GM10248 (cell line): ENCODE measurements at regions not wholly inside any gene's neighbourhood (a gene's known extent, or its start where the extent isn't known, plus 50 kb on each side); places are given as distances from the start of the nearest gene placed in this dataset.

Experiments used
- CTCF ChIA-PET: fragments of 300-600 bp; sonication (Branson Sonifier 250); formaldehyde crosslinking; extraction: SDS; loops from one replicate; lab custom pipeline; 2021; ENCODE audit warnings: antibody characterized with exemption; lab: Yijun Ruan, JAX
- POLR2A ChIA-PET: fragments of 350-650 bp; sonication (Branson Sonifier 250); formaldehyde crosslinking; extraction: SDS; loops from one replicate; lab custom pipeline; 2020; ENCODE audit warnings: antibody characterized with exemption; lab: Yijun Ruan, JAX
- DNase-seq: peaks from one replicate; pipeline ENCODE4 v3.0.0; 2012; ENCODE audit errors: extremely low spot score
- TF ChIP-seq, protein P1 (sequence below): IDR thresholded peaks from 2 replicates; pipeline ENCODE4 v1.5.1; 2012; ENCODE audit warnings: mild to moderate bottlenecking, low read depth; ENCODE audit errors: extremely low read depth, missing control alignments, control extremely low read depth

DNA sequence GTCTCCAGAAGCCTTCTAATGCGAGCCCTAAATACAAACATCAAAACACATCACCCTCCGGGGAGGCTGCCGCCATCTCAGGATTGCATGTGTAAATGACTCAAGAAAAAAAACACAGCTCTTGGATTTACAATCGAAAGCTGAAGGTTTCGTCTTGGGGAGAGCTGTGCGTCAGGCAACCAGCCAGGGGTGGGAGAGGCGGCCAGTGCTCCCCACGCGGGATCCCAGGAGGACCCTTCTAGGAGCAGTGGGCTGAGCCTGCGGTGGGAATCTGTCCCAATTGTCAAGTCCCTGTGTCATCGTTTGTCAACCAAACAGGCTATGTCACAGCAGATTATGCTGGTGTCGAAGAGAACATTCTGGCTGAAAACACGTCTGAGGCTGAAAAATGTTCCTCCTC is 209.7 kb downstream of the ABCC12 start:
- ChIA-PET CTCF (interaction anchor here (1.1 to 1.5 kb wide), 2 partner anchors 15 to 109 kb away, joined by 3 read pairs; no protein-coding TSS in a partner anchor), POLR2A (no interaction called here)
- TF ChIP-seq, protein P1, sequence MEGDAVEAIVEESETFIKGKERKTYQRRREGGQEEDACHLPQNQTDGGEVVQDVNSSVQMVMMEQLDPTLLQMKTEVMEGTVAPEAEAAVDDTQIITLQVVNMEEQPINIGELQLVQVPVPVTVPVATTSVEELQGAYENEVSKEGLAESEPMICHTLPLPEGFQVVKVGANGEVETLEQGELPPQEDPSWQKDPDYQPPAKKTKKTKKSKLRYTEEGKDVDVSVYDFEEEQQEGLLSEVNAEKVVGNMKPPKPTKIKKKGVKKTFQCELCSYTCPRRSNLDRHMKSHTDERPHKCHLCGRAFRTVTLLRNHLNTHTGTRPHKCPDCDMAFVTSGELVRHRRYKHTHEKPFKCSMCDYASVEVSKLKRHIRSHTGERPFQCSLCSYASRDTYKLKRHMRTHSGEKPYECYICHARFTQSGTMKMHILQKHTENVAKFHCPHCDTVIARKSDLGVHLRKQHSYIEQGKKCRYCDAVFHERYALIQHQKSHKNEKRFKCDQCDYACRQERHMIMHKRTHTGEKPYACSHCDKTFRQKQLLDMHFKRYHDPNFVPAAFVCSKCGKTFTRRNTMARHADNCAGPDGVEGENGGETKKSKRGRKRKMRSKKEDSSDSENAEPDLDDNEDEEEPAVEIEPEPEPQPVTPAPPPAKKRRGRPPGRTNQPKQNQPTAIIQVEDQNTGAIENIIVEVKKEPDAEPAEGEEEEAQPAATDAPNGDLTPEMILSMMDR, result no peak
- DNase-seq, result no peak

DNA sequence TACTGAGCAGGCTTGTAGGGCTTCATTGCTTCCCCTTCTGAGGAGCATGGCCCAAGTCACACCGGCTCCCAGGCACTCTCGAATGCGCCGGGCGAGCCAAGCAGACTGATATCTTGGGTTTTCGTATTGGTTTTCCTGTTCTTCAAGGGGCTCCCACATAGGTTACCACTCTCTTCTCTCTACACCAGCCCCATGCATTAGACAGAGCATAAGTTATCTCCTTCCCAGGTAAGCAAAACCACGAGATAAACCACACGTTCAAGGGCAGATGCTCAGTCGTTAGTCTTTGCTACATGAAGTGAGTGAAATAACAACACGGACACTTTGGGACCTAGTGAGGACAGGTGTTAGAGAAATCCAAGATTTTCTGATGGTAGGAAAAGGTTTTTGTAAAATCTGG is 211.2 kb downstream of the ABCC12 start:
- TF ChIP-seq, protein P1, result no peak
- no peak for DNase-seq
- ChIA-PET POLR2A (no interaction called here), CTCF (no interaction called here)

DNA sequence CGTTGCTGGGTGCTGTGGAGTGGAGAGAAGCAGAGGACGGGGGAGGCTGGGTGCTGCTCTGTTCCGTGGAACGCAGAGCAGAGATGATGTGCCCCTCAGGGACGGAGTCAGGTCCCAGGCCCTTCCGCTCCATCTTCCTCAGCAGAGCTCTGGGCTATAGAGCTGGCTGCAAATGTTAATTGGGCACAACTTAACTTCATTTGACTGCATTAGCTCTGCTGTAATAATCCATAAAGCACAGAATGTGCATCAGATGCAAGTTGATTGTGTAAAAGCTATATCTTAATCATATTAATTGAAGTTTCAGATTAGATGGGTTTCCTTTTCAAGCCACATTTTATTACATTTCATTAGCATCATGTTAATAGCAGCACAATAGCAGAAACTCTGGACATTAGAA is 212.6 kb downstream of the ABCC12 start:
- ChIA-PET POLR2A (no interaction called here), CTCF (interaction anchor here (1.0 to 1.2 kb wide), 2 partner anchors 9 to 34 kb away, joined by 3 read pairs; no protein-coding TSS in a partner anchor)
- DNase-seq, result no peak
- TF ChIP-seq, protein P1, result no peak

DNA sequence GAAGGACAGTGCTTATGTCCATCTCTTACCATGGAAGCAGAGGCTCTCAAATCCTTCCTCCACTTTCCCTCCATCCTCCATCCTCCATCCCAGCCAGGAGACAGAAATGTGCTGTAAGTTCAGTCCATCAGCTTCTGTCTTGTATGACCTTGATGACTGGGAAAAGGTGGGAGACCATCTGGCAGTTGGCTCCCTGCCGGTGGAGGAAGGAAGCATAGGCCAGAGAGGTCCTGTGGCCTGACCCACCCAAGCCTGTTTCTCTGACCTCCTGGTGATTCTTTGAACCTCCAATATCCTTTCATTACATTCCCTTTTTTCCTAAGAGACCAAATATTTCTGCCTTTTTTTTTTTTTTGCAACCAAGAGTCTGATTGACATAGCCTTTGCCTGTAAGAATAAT is 215.3 kb downstream of the ABCC12 start:
- ChIA-PET POLR2A (no interaction called here), CTCF (no interaction called here)
- TF ChIP-seq, protein P1, result no peak
- no peak for DNase-seq

DNA sequence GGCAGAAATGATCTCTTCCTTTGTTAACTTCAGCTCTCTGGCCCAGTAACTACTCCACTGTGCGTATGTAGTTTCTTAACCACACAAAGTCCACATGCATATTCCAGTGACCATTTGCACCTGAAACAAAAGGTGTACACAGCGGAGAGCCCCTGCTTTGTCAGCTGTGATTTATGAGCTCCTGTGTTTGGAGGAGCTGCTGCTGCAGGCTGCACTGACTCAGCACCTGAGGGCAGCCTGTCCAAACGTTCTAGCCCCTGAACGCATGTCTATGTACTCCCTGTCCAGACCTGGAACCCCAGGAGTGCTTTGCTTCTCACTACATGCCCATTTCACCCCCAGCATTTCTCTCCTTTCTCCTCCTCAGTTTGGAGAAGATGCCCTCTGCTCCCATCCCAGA is 216.1 kb downstream of the ABCC12 start:
- no peak for DNase-seq
- CTCF ChIA-PET, result interaction anchor here (1.0 to 2.5 kb wide), 2 partner anchors 8 to 11 kb away, joined by 3 to 8 read pairs; no protein-coding TSS in a partner anchor

DNA sequence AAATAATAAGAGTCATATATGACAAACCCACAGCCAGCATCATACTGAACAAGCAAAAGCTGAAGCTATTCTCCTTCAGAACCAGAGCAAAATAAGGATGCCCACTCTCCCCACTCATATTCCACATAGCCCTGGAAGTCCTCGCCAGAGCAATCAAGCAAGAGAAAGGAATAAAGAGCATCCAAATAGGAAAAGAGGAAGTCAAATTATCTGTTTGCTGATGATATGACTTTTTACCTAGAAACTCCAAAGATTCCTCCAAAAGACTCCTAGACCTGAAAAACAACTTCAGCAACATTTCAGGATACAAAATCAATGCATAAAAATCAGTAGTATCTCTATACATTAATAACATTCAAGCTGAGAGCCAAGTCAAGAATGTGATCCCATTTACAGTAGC is 217.5 kb downstream of the ABCC12 start:
- DNase-seq, result no peak
- ChIA-PET CTCF (interaction anchor here (2.5 kb wide), 1 partner anchor 10 kb away, joined by 8 read pairs; no protein-coding TSS in a partner anchor), POLR2A (no interaction called here)
- TF ChIP-seq, protein P1, result no peak

More for the DNA sequence above, 216.1 kb downstream of the ABCC12 start:
- POLR2A ChIA-PET, result no interaction called here
- TF ChIP-seq, protein P1, result no peak
